ENCODE measurements at regions not wholly inside any gene's neighbourhood (a gene's known extent, or its start where the extent isn't known, plus 50 kb on each side); places are given as distances from the start of the nearest gene placed in this dataset.
"Not testable (repeated sequence)": the region's sequence is repeated elsewhere in the genome, so short reads cannot be mapped to it uniquely, and the experiment has no call there.

DNA sequence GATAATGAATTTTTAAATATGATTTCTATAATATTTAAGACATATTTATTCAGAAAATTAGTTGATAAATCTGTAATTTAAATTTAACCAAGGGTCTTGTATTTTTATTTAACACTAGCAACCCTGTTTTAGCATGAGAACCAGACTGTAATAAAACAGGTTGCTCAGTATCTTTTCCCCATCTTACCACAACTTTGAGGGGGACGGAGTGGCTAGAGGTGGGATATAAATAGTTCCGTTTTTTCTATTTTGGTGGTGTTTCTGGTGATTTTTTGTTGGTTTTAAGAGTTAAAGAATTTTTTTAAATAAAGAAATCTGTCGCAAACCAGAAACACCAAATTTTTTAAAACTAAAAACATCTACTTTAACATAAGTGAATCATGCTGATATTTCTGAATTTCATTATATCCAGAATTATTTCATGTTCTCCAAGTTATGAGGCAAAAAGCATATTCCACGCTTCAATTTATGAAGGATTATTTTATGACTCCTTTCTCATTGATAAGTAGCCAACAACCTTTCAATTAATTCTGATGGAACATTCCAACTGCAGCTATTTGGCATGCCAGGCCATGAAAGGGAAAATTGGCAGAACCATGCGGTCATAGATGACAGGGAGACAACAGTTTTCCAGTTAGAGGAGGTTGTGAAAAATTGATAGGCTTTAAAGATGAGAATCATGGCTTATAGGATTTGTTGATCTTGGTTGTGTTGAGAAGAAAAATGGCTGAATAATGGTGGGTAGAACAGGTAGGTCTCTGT is 151.9 kb upstream of the CARMIL1 start:
- no peak for DNase-seq

GRCh38 chr6:25130518-25130917 is 148.7 kb upstream of the CARMIL1 start:
- DNase-seq, result no peak

- no peak for DNase-seq
These were observed 146.2 kb upstream of the CARMIL1 start for GRCh38 chr6:25132934-25133333.

GRCh38 chr6:25133568-25133967 is 145.6 kb upstream of the CARMIL1 start:
- no peak for DNase-seq

DNA sequence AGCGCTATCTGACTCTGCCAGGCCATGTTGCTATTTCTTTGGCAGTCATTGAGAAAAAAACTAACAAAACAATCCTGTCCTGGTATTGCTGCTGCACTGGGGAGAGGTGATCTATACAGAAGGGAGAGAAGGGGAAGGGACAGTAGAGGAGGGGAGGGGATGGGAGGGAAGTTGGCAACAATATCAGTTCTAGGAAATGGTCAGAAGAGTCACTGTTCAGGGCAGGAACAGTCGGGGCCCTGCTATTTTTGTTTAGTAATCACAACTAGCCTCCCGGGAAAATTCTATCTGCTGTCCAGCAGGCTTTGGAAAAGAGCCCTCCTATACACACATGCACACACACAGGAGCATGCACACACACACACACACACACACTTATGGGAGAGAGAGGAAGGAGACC is 142.3 kb upstream of the CARMIL1 start:
- no peak for DNase-seq

DNA sequence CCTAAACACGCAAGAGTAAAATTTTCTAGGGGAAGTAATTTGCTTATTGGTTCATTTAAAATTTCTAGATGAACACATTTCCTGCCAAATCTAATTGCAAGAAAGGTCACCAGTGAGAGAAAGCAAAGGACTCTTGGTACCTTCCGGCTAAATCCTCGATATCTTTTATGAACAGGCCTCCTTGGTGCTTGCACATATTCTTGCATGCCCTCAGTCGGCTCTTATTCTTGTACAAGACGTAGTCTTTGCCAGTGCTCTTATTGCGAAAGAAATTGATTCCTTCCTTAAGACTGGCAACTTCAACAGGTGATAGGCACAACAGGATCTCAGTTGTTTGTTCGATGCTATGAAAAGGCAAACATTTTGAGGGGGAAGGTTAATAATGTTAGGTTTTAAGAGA is 141.7 kb upstream of the CARMIL1 start:
- no peak for DNase-seq

- DNase-seq, result no peak
These were observed 141.3 kb upstream of the CARMIL1 start for GRCh38 chr6:25137916-25138232.

DNA sequence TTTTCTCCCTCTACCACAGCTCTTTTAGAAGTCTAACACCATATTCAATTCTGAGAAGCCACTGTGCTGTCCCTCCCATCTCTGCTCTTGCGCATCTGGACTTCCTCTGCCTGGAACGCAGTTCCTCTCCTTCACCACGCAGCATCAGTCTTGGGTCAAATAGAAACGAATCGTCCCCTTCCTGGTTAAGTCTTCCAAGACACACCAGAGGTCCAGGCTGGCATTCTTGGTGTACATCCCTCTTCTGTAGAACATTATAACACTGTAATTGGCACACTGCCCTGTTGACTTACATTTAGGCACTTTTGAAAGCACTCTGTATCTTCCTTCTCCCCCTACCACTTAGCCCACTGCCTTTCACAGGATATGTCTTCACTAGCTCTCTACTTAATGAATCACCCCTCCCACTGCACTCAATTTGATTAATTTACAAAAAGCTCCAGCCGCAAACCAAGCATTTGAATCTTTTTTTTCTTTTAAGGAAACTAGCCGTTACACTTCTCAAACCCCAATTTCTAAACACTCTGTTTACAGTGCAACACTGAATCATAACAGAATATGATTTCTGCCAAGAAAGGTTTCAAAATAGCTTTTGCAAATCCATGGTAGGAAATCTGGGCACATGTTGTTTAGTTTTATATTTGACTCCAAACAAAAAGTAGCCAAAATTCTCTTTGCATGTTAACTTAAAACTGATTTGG is 140.8 kb upstream of the CARMIL1 start:
- DNase-seq, result no peak

DNA sequence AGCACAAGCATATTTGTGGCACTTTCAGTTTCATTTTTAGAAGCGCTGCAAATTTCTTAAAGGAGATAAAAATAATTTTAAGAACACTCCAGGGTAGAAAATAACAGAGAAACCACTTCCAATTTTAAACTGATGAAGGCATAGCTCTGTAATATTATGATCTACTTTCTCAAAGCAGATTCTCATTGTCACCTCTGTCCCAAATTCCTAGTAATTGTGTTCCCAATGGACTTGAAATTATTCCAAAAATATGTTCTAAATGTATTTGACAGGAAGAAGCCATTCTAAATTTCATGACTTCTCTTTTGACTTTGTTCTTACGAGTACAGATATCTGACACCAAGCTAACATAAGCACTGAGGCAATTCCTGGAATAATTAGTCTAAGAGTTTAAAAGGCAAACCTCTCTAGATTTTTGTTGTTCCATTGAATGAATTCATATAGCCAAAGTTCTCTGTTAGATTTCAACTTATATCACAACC is 140.2 kb upstream of the CARMIL1 start:
- DNase-seq, result no peak

- DNase-seq, result not testable (repeated sequence)
These were observed 139.6 kb upstream of the CARMIL1 start for GRCh38 chr6:25139608-25140007.

GRCh38 chr6:25142506-25142905 is 136.7 kb upstream of the CARMIL1 start:
- no peak for DNase-seq

DNA sequence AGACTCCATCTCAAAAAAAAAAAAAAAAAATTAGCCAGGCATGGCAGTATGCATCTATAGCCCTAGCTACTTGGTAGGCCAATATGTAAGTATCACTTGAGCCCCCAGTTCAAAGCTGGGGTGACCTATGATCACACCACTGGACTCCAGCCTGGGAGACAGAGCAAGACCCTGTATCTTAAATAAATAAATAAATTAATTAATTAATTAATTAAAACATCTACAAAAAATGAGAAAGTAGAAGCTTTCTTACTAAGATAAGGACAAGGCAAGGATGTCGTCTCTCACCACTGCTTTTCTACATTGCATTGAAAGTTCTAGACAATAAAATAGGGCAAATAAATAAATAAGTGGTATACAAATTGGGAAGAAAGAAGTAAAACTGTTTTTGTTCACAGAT is 134.3 kb upstream of the CARMIL1 start:
- DNase-seq, result no peak

DNA sequence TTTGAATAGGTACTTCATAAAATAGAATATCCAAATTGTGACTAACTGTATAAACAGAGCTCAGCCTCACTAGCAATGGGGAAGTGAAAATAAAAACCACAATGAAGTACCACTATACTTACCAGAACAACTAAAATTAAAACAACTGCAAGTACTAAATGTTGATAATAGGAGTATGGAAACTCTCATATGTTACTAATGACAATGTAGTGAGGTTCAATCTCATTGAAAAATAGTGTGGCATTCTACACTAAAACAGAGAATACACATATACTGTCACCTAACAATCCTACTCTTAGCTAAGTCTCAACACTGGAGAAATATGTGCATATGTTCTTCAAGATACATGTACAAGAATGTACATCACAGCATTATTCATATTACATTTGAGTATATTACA is 132.0 kb upstream of the CARMIL1 start:
- DNase-seq, result no peak

DNA sequence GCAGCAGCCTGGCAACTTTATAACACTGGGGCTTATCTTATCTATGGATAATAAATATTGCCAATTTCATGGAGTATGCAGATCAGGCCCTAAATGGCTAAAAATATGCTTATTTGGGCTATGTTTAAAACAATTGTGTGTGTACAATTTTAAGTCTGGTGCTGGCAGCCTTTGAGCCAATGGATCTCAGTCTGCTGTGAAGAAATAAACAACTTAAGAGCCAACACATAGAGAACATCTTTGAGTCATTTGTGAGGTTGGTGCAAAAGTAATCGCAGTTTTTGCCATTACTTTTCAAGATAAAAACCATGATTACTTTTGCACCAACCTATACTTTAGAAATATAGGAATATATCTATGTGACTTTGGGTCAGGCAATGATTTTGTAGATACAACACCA is 129.1 kb upstream of the CARMIL1 start:
- DNase-seq, result no peak

DNA sequence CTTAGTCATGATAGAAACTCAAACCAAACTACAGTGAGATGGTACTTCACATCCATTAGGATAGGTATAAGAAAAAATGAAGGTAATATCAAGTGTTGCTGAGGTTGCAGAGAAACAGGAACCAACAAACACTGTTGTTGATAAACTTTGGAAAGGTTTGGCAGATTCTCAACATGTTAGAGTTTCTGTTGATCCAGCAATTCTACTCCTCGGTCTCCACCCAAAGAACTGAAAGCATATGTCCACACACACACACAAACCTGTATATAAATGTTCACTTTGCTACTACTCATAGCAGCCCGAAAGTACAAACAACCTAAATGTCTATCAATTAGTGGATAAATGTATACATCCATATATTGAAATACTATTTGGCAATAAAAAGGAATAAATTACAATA is 128.3 kb upstream of the CARMIL1 start:
- no peak for DNase-seq

GRCh38 chr6:25153079-25153478 is 126.1 kb upstream of the CARMIL1 start:
- no peak for DNase-seq

DNA sequence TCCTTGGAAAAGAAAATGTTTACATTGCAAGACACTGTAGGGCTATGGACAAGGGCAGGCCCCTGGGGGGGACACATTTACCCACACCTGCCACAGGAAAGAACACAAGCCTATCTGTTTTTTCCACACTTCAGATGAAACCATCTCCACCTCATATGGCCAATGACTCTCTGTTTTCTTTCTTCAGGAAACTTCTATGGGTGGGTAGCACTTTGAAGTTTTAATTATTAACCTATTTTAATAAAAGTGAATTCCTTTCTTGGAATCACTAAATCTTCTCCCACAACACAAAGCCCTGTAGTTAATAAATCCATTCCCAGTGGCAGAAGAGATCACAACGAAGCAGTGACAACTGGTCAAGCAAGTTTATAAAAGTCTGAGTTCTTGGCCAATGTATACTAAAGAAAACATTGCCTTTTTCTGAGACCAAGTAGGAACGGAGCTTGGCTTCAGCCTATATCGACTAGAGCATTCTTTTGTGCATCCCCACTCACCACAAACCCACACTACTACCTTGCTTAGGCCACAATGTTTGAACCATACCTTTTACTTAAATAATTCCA is 125.1 kb upstream of the CARMIL1 start:
- DNase-seq, result no peak

GRCh38 chr6:25155211-25155610 is 124.0 kb upstream of the CARMIL1 start:
- no peak for DNase-seq

- no peak for DNase-seq
These were observed 123.1 kb upstream of the CARMIL1 start for GRCh38 chr6:25156123-25156522.

DNA sequence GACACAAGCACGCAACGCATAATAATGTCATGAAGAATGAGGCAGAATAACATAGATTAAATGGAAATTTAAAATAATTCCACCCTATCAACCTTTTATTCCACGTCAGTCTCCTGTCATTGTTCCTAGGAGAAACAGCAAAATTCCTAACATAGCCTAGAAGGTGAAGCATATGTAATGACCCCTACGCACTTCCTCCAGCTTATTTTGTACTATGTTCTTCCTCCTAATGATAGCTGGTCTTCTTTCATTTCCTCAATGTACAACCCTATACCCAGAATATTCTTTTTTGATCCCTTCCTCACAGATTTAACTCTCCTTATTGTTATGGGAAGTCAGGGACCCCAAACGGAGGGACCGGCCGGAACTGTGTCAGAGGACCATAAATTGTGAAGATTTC is 122.0 kb upstream of the CARMIL1 start:
- no peak for DNase-seq

GRCh38 chr6:25157842-25158241 is 121.3 kb upstream of the CARMIL1 start:
- no peak for DNase-seq

DNA sequence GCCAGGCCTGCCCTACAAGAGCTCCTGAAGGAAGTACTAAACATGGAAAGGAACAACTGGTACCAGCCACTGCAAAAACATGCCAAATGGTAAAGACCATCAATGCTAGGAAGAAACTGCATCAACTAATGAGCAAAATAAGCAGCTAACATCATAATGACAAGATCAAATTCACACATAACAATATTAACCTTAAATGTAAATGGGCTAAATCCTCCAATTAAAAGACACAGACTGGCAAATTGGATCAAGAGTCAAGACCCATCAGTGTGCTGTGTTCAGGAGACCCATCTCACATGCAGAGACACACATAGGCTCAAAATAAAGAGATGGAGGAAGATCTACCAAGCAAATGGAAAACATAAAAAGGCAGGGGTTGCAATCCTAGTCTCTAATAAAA is 119.0 kb upstream of the CARMIL1 start:
- not testable (repeated sequence) for DNase-seq

DNA sequence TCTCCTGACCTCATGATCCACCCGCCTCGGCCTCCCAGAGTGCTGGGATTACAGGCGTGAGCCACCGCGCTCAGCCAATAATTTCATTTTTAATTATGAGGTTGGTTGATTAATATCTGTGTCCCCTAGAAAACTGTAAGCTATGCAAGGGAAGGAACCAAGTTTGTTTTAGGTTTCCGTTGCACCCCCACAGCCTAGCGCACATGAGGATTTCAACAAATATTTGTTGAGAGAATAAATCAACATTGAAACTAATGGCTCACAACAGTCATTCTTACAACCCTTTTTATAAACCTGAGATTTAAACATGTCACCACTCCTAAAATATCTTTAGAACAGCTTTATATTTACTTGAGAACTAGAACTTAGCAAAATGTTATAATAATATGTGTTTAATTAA is 114.0 kb upstream of the CARMIL1 start:
- no peak for DNase-seq

GRCh38 chr6:25165800-25166199 is 113.4 kb upstream of the CARMIL1 start:
- DNase-seq, result no peak

All from NCI-H526 (cell line).